ENCODE measurements at regions not wholly inside any gene's neighbourhood (a gene's known extent, or its start where the extent isn't known, plus 50 kb on each side); places are given as distances from the start of the nearest gene placed in this dataset.

- peaks cover under 1% of the 10 kb centered on the region; the same call in 1 of the 2 replicates for H3K9me3 ChIP-seq (ENCODE audit: control insufficient read depth, insufficient read depth, low read length)
- H3K4me1 ChIP-seq (ENCODE audit: control insufficient read depth, low read length) = no peaks in the 10 kb centered on the region
- H3K36me3 ChIP-seq (ENCODE audit: control insufficient read depth, low read length) = no peaks in the 10 kb centered on the region
- TF ChIP-seq, protein P1, sequence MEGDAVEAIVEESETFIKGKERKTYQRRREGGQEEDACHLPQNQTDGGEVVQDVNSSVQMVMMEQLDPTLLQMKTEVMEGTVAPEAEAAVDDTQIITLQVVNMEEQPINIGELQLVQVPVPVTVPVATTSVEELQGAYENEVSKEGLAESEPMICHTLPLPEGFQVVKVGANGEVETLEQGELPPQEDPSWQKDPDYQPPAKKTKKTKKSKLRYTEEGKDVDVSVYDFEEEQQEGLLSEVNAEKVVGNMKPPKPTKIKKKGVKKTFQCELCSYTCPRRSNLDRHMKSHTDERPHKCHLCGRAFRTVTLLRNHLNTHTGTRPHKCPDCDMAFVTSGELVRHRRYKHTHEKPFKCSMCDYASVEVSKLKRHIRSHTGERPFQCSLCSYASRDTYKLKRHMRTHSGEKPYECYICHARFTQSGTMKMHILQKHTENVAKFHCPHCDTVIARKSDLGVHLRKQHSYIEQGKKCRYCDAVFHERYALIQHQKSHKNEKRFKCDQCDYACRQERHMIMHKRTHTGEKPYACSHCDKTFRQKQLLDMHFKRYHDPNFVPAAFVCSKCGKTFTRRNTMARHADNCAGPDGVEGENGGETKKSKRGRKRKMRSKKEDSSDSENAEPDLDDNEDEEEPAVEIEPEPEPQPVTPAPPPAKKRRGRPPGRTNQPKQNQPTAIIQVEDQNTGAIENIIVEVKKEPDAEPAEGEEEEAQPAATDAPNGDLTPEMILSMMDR (IDR thresholded peaks at IDR 0.05; ENCODE audit: low read depth, low read length, poor library complexity, severe bottlenecking) = no peak
- TF ChIP-seq EZH2phosphoT487 (IDR thresholded peaks at IDR 0.05; ENCODE audit: borderline replicate concordance, low read length) = no peak
- H3K9me2 ChIP-seq (replicated peaks; ENCODE audit: control insufficient read depth, low read length) = no peaks in the 10 kb centered on the region
- H3K4me3 ChIP-seq (ENCODE audit: low read length) = no peak overlapping the region
- H3K27ac ChIP-seq (ENCODE audit: low read depth, low read length) = no peak overlapping the region
- no peaks in the 10 kb centered on the region for H3K79me2 ChIP-seq (ENCODE audit: control insufficient read depth, low read length)
- H3K27me3 ChIP-seq (ENCODE audit: control insufficient read depth, low read length) = peaks cover 28% of the 10 kb centered on the region
- no peak overlapping the region for H3K4me2 ChIP-seq (ENCODE audit: low read length)
- H3F3A ChIP-seq (ENCODE audit: control insufficient read depth, insufficient read depth) = no peaks in the 10 kb centered on the region
- no peaks in the 10 kb centered on the region for H4K20me1 ChIP-seq (ENCODE audit: control insufficient read depth, insufficient read depth, low read depth, low read length)
Observed at GRCh38 chr3:193960487-193961274, 175.3 kb upstream of the HES1 start.

- H3K4me2 ChIP-seq (ENCODE audit: low read length) = no peak overlapping the region
- no peak overlapping the region for H3K27ac ChIP-seq (ENCODE audit: low read depth, low read length)
- no peaks in the 10 kb centered on the region for H3K79me2 ChIP-seq (ENCODE audit: control insufficient read depth, low read length)
- H3K36me3 ChIP-seq (ENCODE audit: control insufficient read depth, low read length) = no peaks in the 10 kb centered on the region
- no peaks in the 10 kb centered on the region for H3F3A ChIP-seq (ENCODE audit: control insufficient read depth, insufficient read depth)
- no peaks in the 10 kb centered on the region for H3K4me1 ChIP-seq (ENCODE audit: control insufficient read depth, low read length)
- H3K27me3 ChIP-seq (ENCODE audit: control insufficient read depth, low read length) = peaks cover 29% of the 10 kb centered on the region
- no peak overlapping the region for H3K4me3 ChIP-seq (ENCODE audit: low read length)
- H3K9me2 ChIP-seq (replicated peaks; ENCODE audit: control insufficient read depth, low read length) = no peaks in the 10 kb centered on the region
- H4K20me1 ChIP-seq (ENCODE audit: control insufficient read depth, insufficient read depth, low read depth, low read length) = no peaks in the 10 kb centered on the region
- no peaks in the 10 kb centered on the region for H3K9me3 ChIP-seq (ENCODE audit: control insufficient read depth, insufficient read depth, low read length)
- TF ChIP-seq, protein P1 (IDR thresholded peaks at IDR 0.05; ENCODE audit: low read depth, low read length, poor library complexity, severe bottlenecking) = no peak
- TF ChIP-seq EZH2phosphoT487 (IDR thresholded peaks at IDR 0.05; ENCODE audit: borderline replicate concordance, low read length) = no peak
Observed at GRCh38 chr3:193962986-193963685, 172.8 kb upstream of the HES1 start.

- Histone ChIP-seq H3K9me2 (replicated peaks; ENCODE audit: control insufficient read depth, low read length) (no peaks in the 10 kb centered on the region), H3K4me2 (ENCODE audit: low read length) (no peak overlapping the region), H3F3A (ENCODE audit: control insufficient read depth, insufficient read depth) (no peaks in the 10 kb centered on the region), H4K20me1 (ENCODE audit: control insufficient read depth, insufficient read depth, low read depth, low read length) (no peaks in the 10 kb centered on the region), H3K36me3 (ENCODE audit: control insufficient read depth, low read length) (no peaks in the 10 kb centered on the region), H3K27me3 (ENCODE audit: control insufficient read depth, low read length) (peaks cover 29% of the 10 kb centered on the region), H3K27ac (ENCODE audit: low read depth, low read length) (no peak overlapping the region), H3K79me2 (ENCODE audit: control insufficient read depth, low read length) (no peaks in the 10 kb centered on the region), H3K4me3 (ENCODE audit: low read length) (no peak overlapping the region), H3K4me1 (ENCODE audit: control insufficient read depth, low read length) (no peaks in the 10 kb centered on the region), H3K9me3 (ENCODE audit: control insufficient read depth, insufficient read depth, low read length) (no peaks in the 10 kb centered on the region)
- TF ChIP-seq, protein P1 (IDR thresholded peaks at IDR 0.05; ENCODE audit: low read depth, low read length, poor library complexity, severe bottlenecking) = no peak
- TF ChIP-seq EZH2phosphoT487 (IDR thresholded peaks at IDR 0.05; ENCODE audit: borderline replicate concordance, low read length) = no peak
Observed at GRCh38 chr3:193963808-193964516, 172.0 kb upstream of the HES1 start.
